PC-3 (cell line): ENCODE measurements at regions not wholly inside any gene's neighbourhood (a gene's known extent, or its start where the extent isn't known, plus 50 kb on each side); places are given as distances from the start of the nearest gene placed in this dataset.

Experiments used
- ATAC-seq: fragments of 200-7000 bp; cut with Tn5 transposase; 2 replicates; pipeline ENCODE4 v1.9.1; 2020; ENCODE audit warnings: mild to moderate bottlenecking, moderate library complexity
- BruUV-seq: library from RNA; stranded (reverse); fragments of 400-500 nt; replicated peaks from 2 replicates; lab custom pipeline; 2021; lab: Mats Ljungman, UMichigan
- CTCF ChIA-PET: fragments of 300-600 bp; sonication (Branson Sonifier 250); formaldehyde crosslinking; loops from one replicate; lab custom pipeline; 2022; ENCODE audit warnings: antibody characterized with exemption; lab: Charles Lee
- POLR2A ChIA-PET: fragments of 300-600 bp; sonication (Branson Sonifier 250); formaldehyde crosslinking; loops from one replicate; lab custom pipeline; 2022; ENCODE audit warnings: antibody characterized with exemption; ENCODE audit not compliant: unreplicated experiment; lab: Charles Lee
- DNase-seq: peaks from one replicate; pipeline ENCODE4 v3.0.0-alpha.2; 2015
- H2AFZ ChIP-seq: fragments of 300-600 bp; sonication (generic); 2 replicates; pipeline ENCODE4 v1.6.0; 2016; ENCODE audit warnings: antibody characterized with exemption, low read length
- H3F3A ChIP-seq: fragments of 300-600 bp; sonication (generic); one replicate; pipeline ENCODE4 v1.6.0; 2017; ENCODE audit warnings: antibody characterized with exemption, low read length, control low read depth, mild to moderate bottlenecking; ENCODE audit not compliant: unreplicated experiment
- H3K27ac ChIP-seq: fragments of 300-600 bp; sonication (generic); 2 replicates; pipeline ENCODE4 v1.5.1; 2016; ENCODE audit warnings: mild to moderate bottlenecking, low read length
- H3K27me3 ChIP-seq: fragments of 300-600 bp; sonication (generic); 2 replicates; pipeline ENCODE4 v1.6.1; 2016; ENCODE audit warnings: low read length, mixed read lengths
- H3K36me3 ChIP-seq: fragments of 300-600 bp; sonication (generic); 2 replicates; pipeline ENCODE4 v1.6.1; 2016; ENCODE audit warnings: low read depth, mixed run types, low read length, mixed read lengths
- H3K4me1 ChIP-seq: fragments of 300-600 bp; sonication (generic); 2 replicates; pipeline ENCODE4 v1.5.1; 2016; ENCODE audit warnings: low read length; ENCODE audit not compliant: insufficient read depth
- H3K4me2 ChIP-seq: fragments of 300-600 bp; sonication (generic); 2 replicates; pipeline ENCODE4 v1.6.0; 2016; ENCODE audit warnings: low read length
- H3K4me3 ChIP-seq: fragments of 300-600 bp; sonication (generic); 2 replicates; pipeline ENCODE4 v1.5.1; 2016; ENCODE audit warnings: mild to moderate bottlenecking, low read length, mixed read lengths
- H3K79me2 ChIP-seq: fragments of 300-600 bp; sonication (generic); 2 replicates; pipeline ENCODE4 v1.6.1; 2017; ENCODE audit warnings: low read length, mixed read lengths
- H3K9ac ChIP-seq: fragments of 300-600 bp; sonication (generic); 2 replicates; pipeline ENCODE4 v1.6.0; 2016; ENCODE audit warnings: mild to moderate bottlenecking, low read length
- H3K9me2 ChIP-seq: fragments of 300-600 bp; sonication (generic); replicated peaks from 2 replicates; pipeline ENCODE4 v1.6.1; 2016; ENCODE audit warnings: mixed run types, low read length, mixed read lengths
- H3K9me3 ChIP-seq: fragments of 300-600 bp; sonication (generic); 2 replicates; pipeline ENCODE4 v1.6.1; 2016; ENCODE audit warnings: low read length, mixed read lengths
- H4K20me1 ChIP-seq: fragments of 300-600 bp; sonication (generic); 2 replicates; pipeline ENCODE4 v1.6.1; 2016; ENCODE audit warnings: low read length, mixed read lengths
- CTCF ChIP-seq: fragments of 300-600 bp; sonication (generic); conservative IDR thresholded peaks from 2 replicates; pipeline ENCODE4 v1.5.1; 2017; ENCODE audit warnings: antibody characterized with exemption, low read depth, mild to moderate bottlenecking, low read length
- EZH2 ChIP-seq: fragments of 300-600 bp; sonication (generic); IDR thresholded peaks from one replicate; pipeline ENCODE4 v1.6.1; 2017; ENCODE audit warnings: antibody characterized with exemption, mild to moderate bottlenecking, low read length; ENCODE audit not compliant: unreplicated experiment
- EZH2phosphoT487 ChIP-seq: fragments of 300-600 bp; sonication (generic); IDR thresholded peaks from 2 replicates; pipeline ENCODE4 v1.6.1; 2018; ENCODE audit warnings: mild to moderate bottlenecking, antibody characterized with exemption, low read length, borderline replicate concordance
- intact Hi-C: fragments of 100-400 bp; cut with micrococcal nuclease; formaldehyde crosslinking; loops from 2 replicates; pipeline ENCODE4 v1.9.0; 2023

GRCh38 chr3:101939361-101940049 lies 90.2 kb downstream of the NFKBIZ start:
- ATAC-seq, result no peak
- H2AFZ ChIP-seq, result no peak overlapping the region
- no peaks in the 10 kb centered on the region for H3F3A ChIP-seq
- intact Hi-C loops, result no loop called here
- peak overlapping the region; percentile 62; the same call in 1 of the 2 replicates for H3K9ac ChIP-seq
- H3K9me3 ChIP-seq, result no peaks in the 10 kb centered on the region
- H3K4me3 ChIP-seq, result no peak overlapping the region
- ChIA-PET POLR2A (no interaction called here), CTCF (no interaction called here)
- H3K27ac ChIP-seq, result peak overlapping the region; percentile 79
- no peak for DNase-seq
- no peaks in the 10 kb centered on the region for H3K79me2 ChIP-seq
- no peaks in the 10 kb centered on the region for H3K9me2 ChIP-seq
- no peak for TF ChIP-seq EZH2phosphoT487
- TF ChIP-seq CTCF, result no peak
- TF ChIP-seq EZH2, result no peak
- peaks cover 54% of the 10 kb centered on the region for H3K4me1 ChIP-seq
- no peaks in the 10 kb centered on the region for H3K36me3 ChIP-seq
- no TSS peak for BruUV-seq
- H3K4me2 ChIP-seq, result peak overlapping the region; percentile 79
- no peaks in the 10 kb centered on the region for H4K20me1 ChIP-seq
- no peaks in the 10 kb centered on the region for H3K27me3 ChIP-seq

- ChIA-PET CTCF (no interaction called here), POLR2A (interaction anchor here (0.6 kb wide), 1 partner anchor 12 kb away, joined by 8 read pairs; no protein-coding TSS in a partner anchor)
- peak overlapping the region; percentile 43 for H3K4me3 ChIP-seq
- H3K9me3 ChIP-seq, result no peaks in the 10 kb centered on the region
- peak overlapping the region; percentile 79 for H3K4me2 ChIP-seq
- H3K36me3 ChIP-seq, result no peaks in the 10 kb centered on the region
- H3K9ac ChIP-seq, result peak overlapping the region; percentile 62
- H3K79me2 ChIP-seq, result no peaks in the 10 kb centered on the region
- H3K9me2 ChIP-seq, result no peaks in the 10 kb centered on the region
- intact Hi-C loops, result no loop called here
- no peaks in the 10 kb centered on the region for H4K20me1 ChIP-seq
- H3K4me1 ChIP-seq, result peaks cover 54% of the 10 kb centered on the region
- H2AFZ ChIP-seq, result peak overlapping the region; percentile 18
- H3K27ac ChIP-seq, result peak overlapping the region; percentile 79
- ATAC-seq, result peak; percentile 77
- peak; percentile 96 for DNase-seq
- no peaks in the 10 kb centered on the region for H3K27me3 ChIP-seq
- TF ChIP-seq CTCF (no peak), EZH2phosphoT487 (no peak), EZH2 (no peak)
- BruUV-seq, result TSS peak; percentile 77
- H3F3A ChIP-seq, result no peaks in the 10 kb centered on the region
Observed at GRCh38 chr3:101940521-101941317, 91.4 kb downstream of the NFKBIZ start.
